ENCODE measurements at regions not wholly inside any gene's neighbourhood (a gene's known extent, or its start where the extent isn't known, plus 50 kb on each side); places are given as distances from the start of the nearest gene placed in this dataset.

DNA sequence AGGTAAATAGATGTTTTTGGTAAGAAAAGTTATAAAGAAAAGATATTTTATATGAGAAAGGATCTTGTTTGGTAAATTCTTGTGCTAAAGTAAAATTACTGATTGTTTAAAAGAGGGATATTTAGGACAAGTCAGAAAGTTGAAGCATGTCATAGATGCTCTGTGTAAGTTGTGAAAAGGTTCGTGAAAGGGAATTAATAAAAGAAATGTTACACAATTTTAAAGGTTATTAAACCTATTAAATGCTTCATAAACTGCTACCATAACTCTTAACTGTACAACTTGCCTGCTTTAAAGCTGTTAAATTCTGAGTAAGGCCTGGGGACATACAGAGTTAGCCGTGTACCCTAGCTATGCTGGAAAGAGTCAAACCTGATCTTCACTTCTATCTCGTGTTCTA lies 634.1 kb downstream of the ACTR3B start:
- ATAC-seq (ENCODE audit: low FRiP score) (no peak), DNase-seq (ENCODE audit: low spot score) (no peak)
- TF ChIP-seq, protein P1, sequence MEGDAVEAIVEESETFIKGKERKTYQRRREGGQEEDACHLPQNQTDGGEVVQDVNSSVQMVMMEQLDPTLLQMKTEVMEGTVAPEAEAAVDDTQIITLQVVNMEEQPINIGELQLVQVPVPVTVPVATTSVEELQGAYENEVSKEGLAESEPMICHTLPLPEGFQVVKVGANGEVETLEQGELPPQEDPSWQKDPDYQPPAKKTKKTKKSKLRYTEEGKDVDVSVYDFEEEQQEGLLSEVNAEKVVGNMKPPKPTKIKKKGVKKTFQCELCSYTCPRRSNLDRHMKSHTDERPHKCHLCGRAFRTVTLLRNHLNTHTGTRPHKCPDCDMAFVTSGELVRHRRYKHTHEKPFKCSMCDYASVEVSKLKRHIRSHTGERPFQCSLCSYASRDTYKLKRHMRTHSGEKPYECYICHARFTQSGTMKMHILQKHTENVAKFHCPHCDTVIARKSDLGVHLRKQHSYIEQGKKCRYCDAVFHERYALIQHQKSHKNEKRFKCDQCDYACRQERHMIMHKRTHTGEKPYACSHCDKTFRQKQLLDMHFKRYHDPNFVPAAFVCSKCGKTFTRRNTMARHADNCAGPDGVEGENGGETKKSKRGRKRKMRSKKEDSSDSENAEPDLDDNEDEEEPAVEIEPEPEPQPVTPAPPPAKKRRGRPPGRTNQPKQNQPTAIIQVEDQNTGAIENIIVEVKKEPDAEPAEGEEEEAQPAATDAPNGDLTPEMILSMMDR (IDR thresholded peaks at IDR 0.05) = no peak

DNA sequence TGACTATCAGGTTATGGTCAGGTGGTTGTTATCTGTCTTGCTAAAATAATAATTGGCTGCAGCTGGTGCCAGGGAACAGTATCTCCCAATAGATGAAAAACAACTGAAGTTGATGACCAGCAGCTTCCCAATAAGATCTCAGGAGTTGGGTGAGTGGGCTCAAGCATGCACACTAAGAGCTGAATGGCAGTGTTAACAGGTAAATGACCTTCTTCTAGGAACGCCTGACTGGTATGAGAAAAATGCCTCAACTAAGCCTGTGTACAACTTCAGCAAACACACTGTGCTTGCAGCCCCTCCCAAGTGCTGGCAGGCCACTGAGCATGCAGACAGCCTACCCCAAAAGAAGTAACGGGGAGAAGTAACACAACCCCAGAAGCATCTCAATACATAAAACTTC lies 636.9 kb downstream of the ACTR3B start:
- DNase-seq (ENCODE audit: low spot score) (no peak), ATAC-seq (ENCODE audit: low FRiP score) (no peak)
- TF ChIP-seq, protein P1 (IDR thresholded peaks at IDR 0.05) = no peak

DNA sequence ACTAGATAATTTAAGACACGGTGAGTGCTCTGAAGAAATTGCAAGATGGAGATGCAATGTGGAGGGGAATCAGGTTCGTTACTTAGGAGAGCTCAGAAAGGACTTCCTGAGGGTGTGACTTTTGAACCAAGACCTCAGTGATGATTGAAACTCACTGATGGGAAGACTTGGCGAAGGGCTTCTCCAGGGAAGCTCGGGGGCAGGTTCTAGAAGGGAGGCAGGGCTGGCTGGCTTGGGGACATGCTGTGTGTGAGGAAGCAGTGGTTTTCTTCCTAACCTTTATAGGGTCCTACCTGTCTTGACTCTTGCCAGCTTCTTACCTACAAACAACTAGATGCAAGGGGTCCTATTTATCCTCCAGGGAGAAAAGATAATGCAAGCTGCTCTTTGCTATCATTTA lies 637.9 kb downstream of the ACTR3B start:
- ATAC-seq (ENCODE audit: low FRiP score) (no peak), DNase-seq (ENCODE audit: low spot score) (no peak)
- TF ChIP-seq, protein P1 (IDR thresholded peaks at IDR 0.05) = no peak

DNA sequence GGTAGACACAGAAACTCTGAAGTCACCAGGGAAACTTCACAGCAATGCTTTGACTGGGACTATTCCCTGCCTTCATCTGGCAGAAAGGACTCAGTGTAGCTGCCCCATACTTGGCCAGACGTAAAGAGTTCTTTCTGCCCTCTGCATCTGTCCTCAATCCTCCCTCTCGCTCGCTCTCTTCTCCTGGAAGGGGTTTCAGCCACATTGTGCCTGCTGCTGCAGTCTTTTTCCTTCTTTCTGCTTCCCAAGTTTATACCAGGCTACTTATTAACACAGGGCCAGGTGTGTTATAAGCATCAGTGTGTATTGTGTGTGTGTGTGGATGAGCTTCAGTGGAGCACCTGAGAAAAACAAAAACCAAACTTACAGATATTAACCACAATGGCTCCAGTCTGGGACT lies 638.4 kb downstream of the ACTR3B start:
- DNase-seq (ENCODE audit: low spot score) (no peak), ATAC-seq (ENCODE audit: low FRiP score) (no peak)
- TF ChIP-seq, protein P1 (IDR thresholded peaks at IDR 0.05) = no peak

DNA sequence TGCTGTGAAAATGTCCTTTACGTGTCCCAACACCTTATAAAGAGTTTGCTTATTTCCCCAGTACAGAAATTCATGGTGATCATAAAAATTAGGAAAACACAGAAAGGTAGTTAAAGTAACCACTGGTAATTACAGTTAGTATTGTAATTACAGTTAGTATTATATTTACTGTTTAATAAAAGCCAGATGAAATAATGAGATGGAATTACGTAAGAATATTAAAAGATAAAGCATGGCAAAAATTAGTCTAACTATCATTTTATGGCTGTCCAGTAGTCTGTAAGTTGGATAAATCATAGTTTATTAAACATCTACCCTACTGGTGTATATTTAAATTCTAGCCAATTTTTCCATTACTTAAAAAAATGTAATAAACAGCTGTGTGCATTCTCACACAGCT lies 638.8 kb downstream of the ACTR3B start:
- ATAC-seq (ENCODE audit: low FRiP score) (no peak), DNase-seq (ENCODE audit: low spot score) (no peak)
- TF ChIP-seq, protein P1 (IDR thresholded peaks at IDR 0.05) = no peak

DNA sequence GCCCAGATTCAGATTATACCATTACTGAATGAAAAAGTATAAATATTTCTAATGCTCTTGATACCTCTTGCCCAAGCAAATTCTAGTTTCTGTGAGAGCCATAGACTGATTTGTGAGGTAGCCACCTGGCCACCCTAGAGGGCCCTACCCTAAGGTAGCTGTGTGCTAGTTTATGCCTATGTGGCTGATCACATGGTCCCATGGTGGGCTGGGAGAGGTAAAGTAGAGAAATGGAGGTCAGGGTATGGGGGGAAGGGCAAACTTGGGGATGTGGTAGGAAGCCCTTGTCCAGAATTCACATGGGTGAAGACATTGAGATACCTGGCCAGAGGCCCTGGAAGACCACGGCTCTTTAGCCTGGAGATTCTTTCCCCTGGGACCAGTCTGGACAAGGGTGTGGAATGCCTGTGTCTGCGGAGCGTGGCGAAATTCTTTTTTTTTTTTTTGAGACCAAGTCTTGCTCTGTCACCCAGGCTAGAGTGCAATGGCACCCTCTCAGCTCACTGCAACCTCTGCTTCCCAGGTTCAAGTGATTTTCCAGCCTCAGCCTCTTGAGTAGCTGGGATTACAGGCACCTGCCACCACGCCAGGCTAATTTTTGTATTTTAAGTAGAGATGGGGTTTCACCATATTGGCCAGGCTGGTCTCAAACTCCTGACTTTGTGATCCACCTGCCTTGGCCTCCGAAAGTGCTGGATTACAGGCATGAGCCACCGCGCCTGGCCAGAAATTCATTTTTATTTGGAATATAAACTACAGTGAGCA lies 639.4 kb downstream of the ACTR3B start:
- DNase-seq (ENCODE audit: low spot score) (no peak), ATAC-seq (ENCODE audit: low FRiP score) (no peak)
- TF ChIP-seq, protein P1 (IDR thresholded peaks at IDR 0.05) = no peak

DNA sequence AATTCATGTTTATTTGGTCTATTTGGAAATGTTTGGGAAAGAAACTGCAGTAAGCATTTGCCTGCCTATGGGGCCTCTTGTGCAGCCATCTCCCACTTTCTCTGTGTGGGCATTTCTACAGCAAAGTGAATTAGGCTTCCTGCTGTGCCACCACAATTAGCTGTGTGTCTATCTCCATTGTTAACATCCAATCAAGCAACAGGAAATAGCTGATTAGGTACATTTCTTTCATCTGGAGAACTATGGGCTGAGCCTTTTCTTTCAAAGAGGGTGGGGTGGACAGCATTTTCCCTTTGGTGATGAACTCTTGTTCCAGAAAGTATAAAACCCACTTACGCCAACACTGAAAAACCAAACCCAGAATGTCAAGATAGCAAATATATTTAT lies 640.0 kb downstream of the ACTR3B start:
- TF ChIP-seq, protein P1 (IDR thresholded peaks at IDR 0.05) = no peak
- DNase-seq (ENCODE audit: low spot score) (no peak), ATAC-seq (ENCODE audit: low FRiP score) (no peak)

Measured in omental fat pad (tissue), 3 donors.